HCT116 (cell line): ENCODE measurements at regions not wholly inside any gene's neighbourhood (a gene's known extent, or its start where the extent isn't known, plus 50 kb on each side); places are given as distances from the start of the nearest gene placed in this dataset.

Experiments
- ATAC-seq: fragments of 200-7000 bp; cut with Tn5 transposase; 2 replicates; pipeline ENCODE4 v1.9.1; 2020; ENCODE audit warnings: mild to moderate bottlenecking, moderate library complexity
- BruUV-seq: library from RNA; stranded (reverse); fragments of 400-500 nt; replicated peaks from 2 replicates; lab custom pipeline; 2021; lab: Mats Ljungman, UMichigan
- CTCF ChIA-PET: fragments of 300-600 bp; sonication (Branson Sonifier 250); formaldehyde crosslinking; loops from one replicate; lab custom pipeline; 2021; ENCODE audit warnings: antibody characterized with exemption; lab: Charles Lee
- POLR2A ChIA-PET: fragments of 300-600, 350-600 bp; sonication (Branson Sonifier 250); formaldehyde crosslinking; loops from one replicate; lab custom pipeline; 2021; ENCODE audit warnings: antibody characterized with exemption; lab: Charles Lee
- RAD21 ChIA-PET, 2 experiments: fragments of 300-600 bp; sonication (Branson Sonifier 250); formaldehyde crosslinking; loops; one replicate each; lab custom pipeline; 2023; ENCODE audit warnings: low total read pairs in 2 of 2; ENCODE audit not compliant: uncharacterized antibody in 2 of 2, unreplicated experiment in 2 of 2, low non-redundant PET in 1 of 2; lab: Charles Lee
- DNase-seq: peaks from one replicate; pipeline ENCODE4 v3.0.0-alpha.2; 2010; ENCODE audit warnings: low read depth, low spot score
- H2AFZ ChIP-seq: fragments of 200-600 bp; shearing (Covaris generic), sonication (generic); 2 replicates; pipeline ENCODE4 v1.6.1; 2017; ENCODE audit warnings: low read depth, mixed run types, mixed read lengths, antibody characterized with exemption, low read length; ENCODE audit not compliant: poor library complexity, severe bottlenecking
- H3K27ac ChIP-seq: 2 replicates; pipeline ENCODE4 v1.5.1; 2012; ENCODE audit warnings: low read depth, low read length
- H3K27me3 ChIP-seq: fragments of 200-600 bp; sonication (generic); 2 replicates; pipeline ENCODE4 v1.6.1; 2016; ENCODE audit warnings: mixed run types, low read length, mixed read lengths; ENCODE audit not compliant: insufficient read depth
- H3K36me3 ChIP-seq, 2 experiments: fragments of 200-500 bp in 1 of 2; fragments of 200-600 bp in 1 of 2; sonication (Bioruptor generic) in 1 of 2; sonication (generic) in 1 of 2; 2 replicates each; pipeline versions ENCODE4 v1.5.1 to v1.6.1; 2014 to 2016; ENCODE audit warnings: low read length in 2 of 2, inconsistent platforms in 1 of 2, mixed read lengths in 1 of 2, mixed run types in 1 of 2; ENCODE audit not compliant: insufficient read depth in 2 of 2, control insufficient read depth in 1 of 2
- H3K4me1 ChIP-seq, 2 experiments: fragments of 200-600 bp in 1 of 2; sonication (generic) in 1 of 2; 2 replicates each; pipeline versions ENCODE4 v1.5.1 to v1.6.1; 2012 to 2017; ENCODE audit warnings: low read length in 2 of 2, inconsistent platforms in 1 of 2, mild to moderate bottlenecking in 1 of 2, mixed read lengths in 1 of 2, mixed run types in 1 of 2, moderate library complexity in 1 of 2; ENCODE audit not compliant: insufficient read depth in 2 of 2, control insufficient read depth in 1 of 2
- H3K4me2 ChIP-seq: fragments of 200-600 bp; sonication (generic); 2 replicates; pipeline ENCODE4 v1.6.1; 2017; ENCODE audit warnings: mixed run types, low read length, mixed read lengths
- H3K4me3 ChIP-seq, 2 experiments: fragments of 200-600 bp in 1 of 2; sonication (generic) in 1 of 2; replicated peaks in 1 of 2; 2 replicates each; pipeline ENCODE4 v1.5.1; 2011 to 2016; ENCODE audit warnings: low read length in 2 of 2, control low read depth in 1 of 2, low read depth in 1 of 2, mild to moderate bottlenecking in 1 of 2, mixed read lengths in 1 of 2, mixed run types in 1 of 2
- H3K79me2 ChIP-seq: fragments of 200-600 bp; sonication (generic); 2 replicates; pipeline ENCODE4 v1.6.1; 2017; ENCODE audit warnings: mild to moderate bottlenecking, mixed run types, low read length, moderate library complexity, mixed read lengths; ENCODE audit not compliant: insufficient read depth
- H3K9ac ChIP-seq: fragments of 200-600 bp; sonication (generic); 2 replicates; pipeline ENCODE4 v1.6.1; 2016; ENCODE audit warnings: low read length, mixed read lengths
- H3K9me2 ChIP-seq: fragments of 200-600 bp; sonication (generic), shearing (Covaris generic); 2 replicates; pipeline ENCODE4 v1.6.1; 2017; ENCODE audit warnings: mixed run types, mild to moderate bottlenecking, moderate library complexity; ENCODE audit not compliant: insufficient read depth
- H3K9me3 ChIP-seq, 2 experiments: fragments of 200-500 bp in 1 of 2; fragments of 200-600 bp in 1 of 2; sonication (Bioruptor generic) in 1 of 2; sonication (generic) in 1 of 2; 2 replicates each; pipeline ENCODE4 v1.6.1; 2014 to 2017; ENCODE audit warnings: low read length in 2 of 2, mixed read lengths in 2 of 2, inconsistent platforms in 1 of 2, low read depth in 1 of 2, mild to moderate bottlenecking in 1 of 2, mixed run types in 1 of 2, moderate library complexity in 1 of 2; ENCODE audit not compliant: control insufficient read depth in 1 of 2, insufficient read depth in 1 of 2
- H4K20me1 ChIP-seq: fragments of 200-600 bp; sonication (generic), shearing (Covaris generic); 2 replicates; pipeline ENCODE4 v1.6.1; 2017; ENCODE audit warnings: mixed run types, mild to moderate bottlenecking, moderate library complexity; ENCODE audit not compliant: insufficient read depth
- CBX3 ChIP-seq: IDR thresholded peaks from 2 replicates; pipeline ENCODE4 v1.6.1; 2012; ENCODE audit warnings: low read depth
- CEBPB ChIP-seq: IDR thresholded peaks from 2 replicates; pipeline ENCODE4 v1.6.1; 2012; ENCODE audit warnings: low read depth
- CTCF ChIP-seq, 3 experiments: fragments of 200-600 bp in 1 of 3; sonication (generic) in 1 of 3; IDR thresholded peaks in 2 of 3; conservative IDR thresholded peaks in 1 of 3; 2 replicates each; pipeline ENCODE4 v1.5.1; 2012 to 2017; ENCODE audit warnings: low read depth in 2 of 3, low read length in 2 of 3, antibody characterized with exemption in 1 of 3, borderline replicate concordance in 1 of 3, control low read depth in 1 of 3, mild to moderate bottlenecking in 1 of 3, mixed read lengths in 1 of 3, mixed run types in 1 of 3, moderate library complexity in 1 of 3; ENCODE audit not compliant: insufficient read depth in 1 of 3
- EGR1 ChIP-seq: IDR thresholded peaks from 2 replicates; pipeline ENCODE4 v1.6.1; 2012; ENCODE audit warnings: low read depth
- EZH2 ChIP-seq: fragments of 200-600 bp; sonication (generic); IDR thresholded peaks from 2 replicates; pipeline ENCODE4 v1.6.1; 2017; ENCODE audit warnings: antibody characterized with exemption, mixed run types
- FOSL1 ChIP-seq: IDR thresholded peaks from 2 replicates; pipeline ENCODE4 v1.6.1; 2012; ENCODE audit warnings: low read depth
- MAX ChIP-seq: IDR thresholded peaks from 2 replicates; pipeline ENCODE4 v1.6.1; 2012
- POLR2AphosphoS5 ChIP-seq: IDR thresholded peaks from 2 replicates; pipeline ENCODE4 v1.6.1; 2011; ENCODE audit warnings: mild to moderate bottlenecking, low read depth, low read length, moderate library complexity
- RAD21 ChIP-seq: IDR thresholded peaks from 2 replicates; pipeline ENCODE4 v1.6.1; 2012; ENCODE audit warnings: low read depth, mild to moderate bottlenecking
- SP1 ChIP-seq: IDR thresholded peaks from 2 replicates; pipeline ENCODE4 v1.6.1; 2012; ENCODE audit warnings: low read depth
- TCF7L2 ChIP-seq: IDR thresholded peaks from 2 replicates; pipeline ENCODE4 v1.7.0; 2011; ENCODE audit warnings: borderline replicate concordance, inconsistent platforms; ENCODE audit not compliant: insufficient read depth, insufficient read length; ENCODE audit errors: extremely low read depth
- ZBTB33 ChIP-seq: IDR thresholded peaks from 2 replicates; pipeline ENCODE4 v1.6.1; 2011; ENCODE audit warnings: mild to moderate bottlenecking, low read length, moderate library complexity; ENCODE audit not compliant: insufficient replicate concordance; ENCODE audit errors: extremely low read depth
- ZNF274 ChIP-seq: fragments of 200-500 bp; sonication (Bioruptor generic); IDR thresholded peaks from 2 replicates; pipeline ENCODE4 v1.6.1; 2014; ENCODE audit warnings: mild to moderate bottlenecking, low read depth, low read length, inconsistent platforms
- intact Hi-C: fragments of 100-400 bp; cut with micrococcal nuclease; formaldehyde crosslinking; loops from 2 replicates; pipeline ENCODE4 v1.10.0; 2022

GRCh38 chr13:38121267-38121666 is 228.4 kb upstream of the UFM1 start:
- no peak for ATAC-seq
- no peak for DNase-seq
- H3K27me3 ChIP-seq: no peaks in the 10 kb centered on the region
- no peaks in the 10 kb centered on the region for H3K9me2 ChIP-seq
- no TSS peak for BruUV-seq
- no peak overlapping the region for H3K4me3 ChIP-seq
- no peaks in the 10 kb centered on the region for H3K36me3 ChIP-seq
- ChIA-PET POLR2A (no interaction called here), RAD21 (no interaction called here), CTCF (no interaction called here)
- H4K20me1 ChIP-seq: no peaks in the 10 kb centered on the region
- TF ChIP-seq RAD21 (no peak), SP1 (no peak), ZNF274 (no peak), FOSL1 (no peak), CBX3 (no peak), CEBPB (no peak), POLR2AphosphoS5 (no peak), TCF7L2 (no peak)
- peaks cover 3 to 20% of the 10 kb centered on the region in 2 experiments; a peak in 2 of 4 replicates for H3K9me3 ChIP-seq
- intact Hi-C loops: no loop called here
- H3K79me2 ChIP-seq: no peaks in the 10 kb centered on the region
- H3K4me1 ChIP-seq: no peaks in the 10 kb centered on the region
- no peak overlapping the region for H3K27ac ChIP-seq
- no peak overlapping the region for H2AFZ ChIP-seq
- no peak overlapping the region for H3K9ac ChIP-seq
- H3K4me2 ChIP-seq: no peak overlapping the region

- H4K20me1 ChIP-seq: no peaks in the 10 kb centered on the region
- no peak for DNase-seq
- H3K79me2 ChIP-seq: no peaks in the 10 kb centered on the region
- ATAC-seq: no peak
- TF ChIP-seq EZH2 (no peak), CEBPB (no peak), POLR2AphosphoS5 (no peak), EGR1 (no peak), CTCF (IDR thresholded peaks at IDR 0.05 in 2 of 3, conservative IDR thresholded peaks at IDR 0.05 in 1 of 3; ENCODE audit: borderline replicate concordance in 1 of 3, insufficient read depth in 1 of 3, low read depth in 2 of 3, low read length in 2 of 3) (no peak), MAX (no peak), FOSL1 (no peak), ZBTB33 (no peak)
- CTCF ChIA-PET: no interaction called here
- H3K4me3 ChIP-seq: no peak overlapping the region
- RAD21 ChIA-PET: no interaction called here
- POLR2A ChIA-PET: no interaction called here
- no peak overlapping the region for H2AFZ ChIP-seq
- H3K4me1 ChIP-seq: no peaks in the 10 kb centered on the region
- H3K4me2 ChIP-seq: no peak overlapping the region
- H3K27ac ChIP-seq: no peak overlapping the region
- H3K9me3 ChIP-seq: peaks cover 15 to 28% of the 10 kb centered on the region in 2 experiments; a peak in 2 of 4 replicates
- BruUV-seq: no TSS peak
- intact Hi-C loops: no loop called here
- H3K9me2 ChIP-seq: no peaks in the 10 kb centered on the region
- no peaks in the 10 kb centered on the region for H3K27me3 ChIP-seq
- H3K9ac ChIP-seq: no peak overlapping the region
- no peaks in the 10 kb centered on the region for H3K36me3 ChIP-seq
Measured at GRCh38 chr13:38103851-38104250, 234.3 kb upstream of the TRPC4 start.
